ENCODE measurements at regions not wholly inside any gene's neighbourhood (a gene's known extent, or its start where the extent isn't known, plus 50 kb on each side); places are given as distances from the start of the nearest gene placed in this dataset.

DNA sequence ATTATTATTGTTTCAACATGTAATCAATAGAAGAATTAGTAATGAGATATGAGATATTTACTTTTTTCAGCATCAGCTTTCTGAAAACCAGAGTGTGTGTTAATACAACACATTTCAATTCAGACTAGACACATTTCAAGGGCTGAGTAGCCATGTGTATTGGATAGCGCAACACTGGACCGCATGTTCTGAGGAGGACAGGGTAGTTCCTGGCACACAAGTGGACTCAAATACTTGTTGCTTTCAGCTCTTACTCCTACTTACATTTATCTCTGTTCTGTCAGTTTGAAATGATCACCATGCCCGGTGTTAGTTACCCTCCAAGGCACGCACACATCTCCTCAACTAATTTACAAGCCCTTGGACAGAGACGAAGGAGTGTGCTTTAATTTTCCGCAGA, 126.6 kb downstream of the SLC24A2 start:
- Histone ChIP-seq H3K27ac (no peak overlapping the region), H3K36me3 (no peaks in the 10 kb centered on the region), H3K9me3 (no peaks in the 10 kb centered on the region), H3K4me3 (no peak overlapping the region), H3K4me1 (no peaks in the 10 kb centered on the region), H3K27me3 (no peaks in the 10 kb centered on the region)
- no peak for TF ChIP-seq POLR2AphosphoS5 (IDR thresholded peaks at IDR 0.05)
- no peak for TF ChIP-seq EP300 (IDR thresholded peaks at IDR 0.05; ENCODE audit: low read depth)
- TF ChIP-seq, protein P1, sequence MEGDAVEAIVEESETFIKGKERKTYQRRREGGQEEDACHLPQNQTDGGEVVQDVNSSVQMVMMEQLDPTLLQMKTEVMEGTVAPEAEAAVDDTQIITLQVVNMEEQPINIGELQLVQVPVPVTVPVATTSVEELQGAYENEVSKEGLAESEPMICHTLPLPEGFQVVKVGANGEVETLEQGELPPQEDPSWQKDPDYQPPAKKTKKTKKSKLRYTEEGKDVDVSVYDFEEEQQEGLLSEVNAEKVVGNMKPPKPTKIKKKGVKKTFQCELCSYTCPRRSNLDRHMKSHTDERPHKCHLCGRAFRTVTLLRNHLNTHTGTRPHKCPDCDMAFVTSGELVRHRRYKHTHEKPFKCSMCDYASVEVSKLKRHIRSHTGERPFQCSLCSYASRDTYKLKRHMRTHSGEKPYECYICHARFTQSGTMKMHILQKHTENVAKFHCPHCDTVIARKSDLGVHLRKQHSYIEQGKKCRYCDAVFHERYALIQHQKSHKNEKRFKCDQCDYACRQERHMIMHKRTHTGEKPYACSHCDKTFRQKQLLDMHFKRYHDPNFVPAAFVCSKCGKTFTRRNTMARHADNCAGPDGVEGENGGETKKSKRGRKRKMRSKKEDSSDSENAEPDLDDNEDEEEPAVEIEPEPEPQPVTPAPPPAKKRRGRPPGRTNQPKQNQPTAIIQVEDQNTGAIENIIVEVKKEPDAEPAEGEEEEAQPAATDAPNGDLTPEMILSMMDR (IDR thresholded peaks at IDR 0.05) = no peak
- TF ChIP-seq POLR2A (IDR thresholded peaks at IDR 0.05) = no peak
- in situ Hi-C loops (cut with MboI; ENCODE audit: low pct_ligation_motif_present in 1 of 4, low pct_unique_long_range_greater_than_20kb in 1 of 4, low sequenced_read_pairs in 3 of 4) (no loop called here), intact Hi-C loops (cut with DNase I; ENCODE audit: low total_unique reads) (no loop called here)
- no peak for DNase-seq
- WGBS, 2 donors (ENCODE audit: low coverage in 1 of 2) = 83 to 90% methylated on average over 2 to 6 of the region's 6 CpGs

DNA sequence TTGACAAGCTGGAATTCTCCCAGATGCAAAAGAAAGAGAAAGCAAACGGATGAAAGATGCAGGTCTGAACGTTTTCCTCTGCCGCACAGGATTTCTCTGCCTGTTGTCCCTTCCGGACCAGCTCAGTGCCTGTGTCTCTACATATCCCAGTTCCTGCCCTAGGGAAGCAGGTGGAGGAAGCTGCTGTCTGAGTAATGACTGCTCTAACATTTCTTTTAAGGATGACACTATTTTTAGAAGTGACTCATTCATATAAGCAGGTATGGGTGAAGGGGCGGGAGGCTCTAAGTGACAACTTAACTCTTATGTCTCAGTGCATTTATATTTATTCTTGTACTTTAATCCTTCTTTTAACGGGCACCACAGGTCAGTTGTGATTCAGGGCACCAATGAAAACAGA, 128.8 kb downstream of the SLC24A2 start:
- no peak overlapping the region for H3K4me3 ChIP-seq
- DNase-seq = no peak
- no peaks in the 10 kb centered on the region for H3K27me3 ChIP-seq
- in situ Hi-C loops (cut with MboI; ENCODE audit: low pct_ligation_motif_present in 1 of 4, low pct_unique_long_range_greater_than_20kb in 1 of 4, low sequenced_read_pairs in 3 of 4) = no loop called here
- no peaks in the 10 kb centered on the region for H3K4me1 ChIP-seq
- TF ChIP-seq, protein P1 (IDR thresholded peaks at IDR 0.05) = no peak
- no peak for TF ChIP-seq POLR2A (IDR thresholded peaks at IDR 0.05)
- TF ChIP-seq POLR2AphosphoS5 (IDR thresholded peaks at IDR 0.05) = no peak
- no peak for TF ChIP-seq EP300 (IDR thresholded peaks at IDR 0.05; ENCODE audit: low read depth)
- WGBS, 2 donors (ENCODE audit: low coverage in 1 of 2) = 45 to 47% methylated on average over 6 of the region's 6 CpGs
- no peaks in the 10 kb centered on the region for H3K9me3 ChIP-seq
- intact Hi-C loops (cut with DNase I; ENCODE audit: low total_unique reads) = no loop called here
- H3K27ac ChIP-seq = no peak overlapping the region
- no peaks in the 10 kb centered on the region for H3K36me3 ChIP-seq

DNA sequence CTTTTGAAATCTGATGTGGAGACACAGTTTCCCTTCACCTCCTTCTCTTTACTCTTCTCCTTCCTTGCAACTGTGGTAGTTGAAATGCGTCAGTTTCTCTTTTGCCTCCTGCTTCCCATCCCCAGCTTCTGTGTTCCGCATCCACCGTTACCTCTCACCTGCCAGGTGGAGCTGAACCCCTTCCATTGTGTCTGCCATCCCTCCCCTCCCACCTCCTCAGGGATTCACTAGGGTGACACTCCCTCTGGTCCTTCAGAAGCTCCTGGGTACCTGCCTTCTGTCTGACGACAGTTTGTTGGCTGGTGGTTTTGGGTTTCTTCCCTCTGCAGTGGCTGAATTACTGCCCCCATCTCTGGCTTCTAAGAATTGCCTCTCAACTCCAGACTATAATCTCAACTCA, 132.1 kb downstream of the SLC24A2 start:
- intact Hi-C loops (cut with DNase I; ENCODE audit: low total_unique reads) = no loop called here
- Histone ChIP-seq H3K36me3 (no peaks in the 10 kb centered on the region), H3K27ac (no peak overlapping the region), H3K4me1 (no peaks in the 10 kb centered on the region), H3K9me3 (no peaks in the 10 kb centered on the region), H3K4me3 (no peak overlapping the region), H3K27me3 (no peaks in the 10 kb centered on the region)
- in situ Hi-C loops (cut with MboI; ENCODE audit: low pct_ligation_motif_present in 1 of 4, low pct_unique_long_range_greater_than_20kb in 1 of 4, low sequenced_read_pairs in 3 of 4) = no loop called here
- DNase-seq = no peak
- WGBS, 2 donors (ENCODE audit: low coverage in 1 of 2) = 74 to 100% methylated on average over 2 to 4 of the region's 4 CpGs
- TF ChIP-seq EP300 (IDR thresholded peaks at IDR 0.05; ENCODE audit: low read depth) (no peak), POLR2A (IDR thresholded peaks at IDR 0.05) (no peak), POLR2AphosphoS5 (IDR thresholded peaks at IDR 0.05) (no peak)
- TF ChIP-seq, protein P1 (IDR thresholded peaks at IDR 0.05) = no peak

DNA sequence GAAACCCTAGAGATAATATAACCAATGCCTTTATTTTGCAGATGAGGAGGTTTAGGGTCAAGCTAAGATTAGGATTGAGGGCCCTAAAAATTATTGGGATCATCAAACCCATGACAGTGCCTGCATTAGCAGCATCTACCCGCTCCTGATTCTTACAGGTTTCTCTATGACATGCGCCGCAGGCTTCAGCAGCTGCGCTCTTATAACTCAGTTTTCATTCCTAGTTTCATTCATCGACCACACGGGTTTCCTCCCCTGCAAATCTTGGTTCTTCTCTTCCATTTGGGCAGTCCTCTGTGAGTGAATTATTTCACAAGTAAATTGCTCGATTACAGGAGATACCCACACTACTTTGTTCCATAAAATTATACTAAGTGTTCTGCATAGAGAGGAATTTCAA, 137.2 kb downstream of the SLC24A2 start:
- TF ChIP-seq POLR2AphosphoS5 (IDR thresholded peaks at IDR 0.05) (no peak), POLR2A (IDR thresholded peaks at IDR 0.05) (no peak), EP300 (IDR thresholded peaks at IDR 0.05; ENCODE audit: low read depth) (no peak)
- TF ChIP-seq, protein P1 (IDR thresholded peaks at IDR 0.05) = no peak

More for the DNA sequence above, 137.2 kb downstream of the SLC24A2 start:
- H3K9me3 ChIP-seq = no peaks in the 10 kb centered on the region
- no peak overlapping the region for H3K4me3 ChIP-seq
- intact Hi-C loops (cut with DNase I; ENCODE audit: low total_unique reads) = no loop called here
- H3K27ac ChIP-seq = no peak overlapping the region
- DNase-seq = no peak
- H3K27me3 ChIP-seq = no peaks in the 10 kb centered on the region
- in situ Hi-C loops (cut with MboI; ENCODE audit: low pct_ligation_motif_present in 1 of 4, low pct_unique_long_range_greater_than_20kb in 1 of 4, low sequenced_read_pairs in 3 of 4) = no loop called here
- 79 to 86% methylated on average over 7 of the region's 7 CpGs for WGBS, 2 donors (ENCODE audit: low coverage in 1 of 2)
- no peaks in the 10 kb centered on the region for H3K36me3 ChIP-seq
- no peaks in the 10 kb centered on the region for H3K4me1 ChIP-seq
